NCI-H1436 (cell line): ENCODE measurements at regions not wholly inside any gene's neighbourhood (a gene's known extent, or its start where the extent isn't known, plus 50 kb on each side); places are given as distances from the start of the nearest gene placed in this dataset.

Source experiments
- DNase-seq: peaks from one replicate; lab custom pipeline; 2025; lab: John Stamatoyannopoulos, UW

DNA sequence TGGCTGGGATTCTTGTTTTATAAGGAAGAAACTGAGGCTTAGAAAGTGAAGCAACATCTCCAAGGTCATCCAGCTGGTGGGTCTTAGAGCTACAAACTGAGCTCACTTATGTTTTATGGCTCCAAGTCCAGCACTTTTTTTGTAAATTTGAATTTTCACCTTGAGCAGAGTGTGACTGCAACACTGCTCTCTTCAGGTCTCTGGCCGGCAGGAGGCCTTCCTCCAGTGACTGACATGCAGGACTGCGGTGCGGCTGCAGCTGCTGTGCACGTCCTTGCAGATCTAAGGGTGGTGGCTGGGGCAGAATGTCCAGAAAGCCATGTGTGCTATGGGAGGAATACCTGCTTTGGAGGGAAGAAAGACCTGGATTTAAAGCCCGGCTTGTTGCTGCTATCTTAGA, 284.2 kb upstream of the POU3F1 start:
- no peak for DNase-seq

DNA sequence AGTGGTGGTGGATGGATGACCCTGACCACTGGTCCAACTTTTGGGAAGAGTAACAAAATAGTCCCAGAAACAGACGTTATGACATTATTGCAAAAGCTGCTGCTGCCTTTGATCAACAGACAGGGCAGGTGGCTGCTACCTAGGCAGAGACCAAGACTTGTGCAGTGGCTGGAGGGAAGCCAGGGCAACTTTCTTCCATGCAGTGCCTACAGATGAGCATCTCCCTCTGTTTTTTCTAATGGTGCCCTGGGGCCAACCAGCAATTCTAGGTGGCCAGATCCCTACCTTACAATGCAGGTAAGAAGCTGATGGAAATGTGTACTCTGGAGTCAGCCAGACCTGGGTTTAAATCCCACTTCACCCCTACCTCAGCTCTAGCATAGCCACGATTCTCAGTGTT, 283.1 kb upstream of the POU3F1 start:
- DNase-seq, result no peak

DNA sequence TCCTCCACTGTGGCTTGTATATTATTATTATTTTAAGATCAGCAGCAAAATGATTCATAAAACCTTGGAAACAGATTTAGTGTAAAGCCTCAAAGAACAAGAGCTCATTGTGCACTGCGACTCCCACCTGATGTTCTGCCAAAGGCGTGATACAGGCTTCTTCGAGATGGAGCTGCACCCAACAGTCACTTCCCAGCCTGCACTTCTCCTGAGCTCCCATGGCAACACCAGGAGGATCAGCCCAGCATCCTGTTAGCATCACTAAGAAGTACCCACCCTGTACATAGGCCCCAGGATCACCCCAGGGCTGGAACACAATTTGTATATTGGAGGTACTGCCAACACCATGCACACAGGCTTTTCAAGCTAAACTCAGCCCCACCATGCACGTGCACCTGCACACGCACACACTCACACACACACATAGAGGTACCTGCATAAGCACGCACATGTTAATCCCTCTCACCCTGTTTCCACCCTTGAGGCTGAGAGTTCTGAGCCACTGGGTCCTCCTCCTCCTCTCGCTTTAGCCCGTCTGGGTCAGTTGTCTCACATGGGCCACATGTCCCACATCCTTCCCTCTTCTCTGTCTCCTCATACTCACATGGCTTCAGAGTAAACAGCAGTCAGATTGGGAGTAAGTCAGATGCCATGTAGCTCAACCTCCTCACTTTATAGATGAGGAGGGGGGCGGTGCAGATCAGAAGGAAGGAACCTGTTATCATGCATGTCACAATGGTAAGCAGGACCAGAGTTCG, 281.9 kb upstream of the POU3F1 start:
- DNase-seq, result no peak

DNA sequence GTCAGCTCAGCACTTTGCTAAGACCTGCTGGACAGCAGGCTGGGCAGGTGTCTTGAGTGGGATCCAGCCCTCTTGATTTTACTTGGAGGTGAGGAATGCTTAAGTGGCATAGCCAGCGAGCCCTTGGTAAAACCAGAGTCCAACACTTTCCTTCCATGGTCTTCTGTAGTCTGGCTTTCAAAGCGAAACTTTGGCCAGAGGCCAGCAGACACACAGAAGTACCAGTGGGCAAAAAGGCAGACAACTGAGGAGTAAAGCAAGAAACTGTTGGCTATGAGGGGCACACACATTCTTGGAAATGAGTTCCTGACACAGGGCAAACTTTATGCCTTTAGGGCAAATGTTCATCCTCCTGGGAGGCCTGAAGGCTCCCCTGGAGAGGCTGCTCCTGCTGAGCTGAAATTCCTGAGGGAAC, 281.0 kb upstream of the POU3F1 start:
- DNase-seq, result no peak

DNA sequence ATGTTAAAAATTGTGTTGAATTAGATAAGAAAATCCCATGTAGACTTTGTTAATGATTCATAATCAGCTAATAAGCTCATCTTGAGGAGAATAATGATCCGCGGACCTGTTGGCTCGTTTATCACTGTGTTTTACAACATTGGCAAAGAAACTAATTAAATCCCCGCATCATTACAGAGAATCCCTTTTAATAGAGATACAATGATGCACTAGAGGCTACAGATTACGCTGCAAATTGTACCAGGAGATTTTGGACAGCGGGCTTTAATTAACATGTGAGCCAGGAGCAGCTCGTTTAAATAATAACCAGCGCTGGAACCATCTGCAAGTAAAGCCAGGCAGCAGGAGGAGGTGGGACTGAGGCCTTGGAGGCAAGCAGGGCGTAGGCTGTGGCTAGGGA, 280.3 kb upstream of the POU3F1 start:
- DNase-seq, result no peak

DNA sequence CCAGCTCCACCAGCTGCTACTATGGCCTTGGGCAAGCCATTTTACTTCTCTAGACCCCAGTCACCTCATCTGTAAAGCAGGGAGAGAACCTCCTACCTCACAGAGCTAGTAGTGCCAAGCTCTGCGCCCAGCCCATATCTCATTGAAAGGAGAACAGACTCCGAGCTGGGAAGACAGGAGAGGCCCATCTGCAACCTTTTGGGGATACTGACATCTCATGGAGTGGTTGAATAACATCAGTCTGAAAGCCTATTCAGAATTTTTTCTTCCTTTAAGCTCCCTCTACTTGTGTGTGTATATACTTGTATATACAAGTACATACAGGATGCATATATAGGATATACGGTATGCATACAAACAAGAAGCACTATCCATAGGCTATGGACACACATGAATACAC, 279.5 kb upstream of the POU3F1 start:
- DNase-seq, result no peak

DNA sequence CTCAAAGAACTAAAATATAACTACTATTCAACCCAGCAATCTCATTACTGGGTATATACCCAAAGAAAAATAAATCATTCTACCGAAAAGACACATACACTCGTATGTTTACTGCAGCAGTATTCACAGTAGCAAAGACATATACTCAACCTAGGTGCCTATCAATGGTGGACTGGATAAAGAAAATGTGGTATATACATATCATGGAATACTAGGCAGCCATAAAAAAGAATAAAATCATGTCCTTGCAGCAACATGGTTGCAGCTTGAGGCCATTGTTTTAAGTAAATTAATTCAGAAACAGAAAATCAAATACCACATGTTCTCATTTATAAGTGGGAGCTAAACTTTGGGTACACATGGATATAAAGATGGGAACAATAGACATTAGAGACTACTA, 266.2 kb upstream of the POU3F1 start:
- no peak for DNase-seq

DNA sequence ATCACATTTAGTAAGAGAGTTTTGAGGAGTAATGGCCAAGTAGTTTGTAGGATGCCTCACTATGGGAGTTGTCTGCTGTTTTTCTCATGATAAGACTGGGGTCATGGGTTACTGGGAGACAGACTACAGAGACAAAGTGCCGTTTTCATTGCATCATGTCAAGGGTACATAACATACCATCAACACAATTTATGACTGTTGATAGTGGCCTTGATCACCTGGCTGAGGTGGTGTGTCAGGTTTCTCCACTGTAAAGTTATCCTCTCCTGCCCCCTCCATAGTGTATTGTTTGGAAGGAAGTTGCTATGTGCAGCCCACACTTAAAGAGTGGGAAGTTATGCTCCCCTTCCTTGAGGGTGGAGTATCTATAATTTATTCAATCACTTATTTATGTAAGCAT, 263.5 kb upstream of the POU3F1 start:
- DNase-seq, result no peak

DNA sequence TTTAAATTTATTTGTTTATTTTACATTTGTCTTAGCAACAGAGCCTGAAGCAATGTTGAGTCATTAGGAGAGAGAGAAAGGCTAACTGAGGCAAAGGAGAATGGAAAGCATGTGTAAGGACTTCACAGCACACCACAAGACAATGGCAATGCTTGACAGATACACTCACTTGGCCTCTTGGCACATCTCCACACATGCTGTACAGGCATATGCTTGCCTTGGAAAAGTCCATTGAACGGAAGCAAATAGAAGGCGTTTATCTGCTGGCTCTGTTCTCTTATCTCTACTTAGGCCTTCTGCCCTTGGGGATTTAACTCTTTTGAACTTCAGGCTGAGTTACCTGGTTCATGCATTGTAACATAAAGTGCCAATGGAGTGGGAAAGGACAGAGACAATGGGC, 262.2 kb upstream of the POU3F1 start:
- DNase-seq, result no peak

DNA sequence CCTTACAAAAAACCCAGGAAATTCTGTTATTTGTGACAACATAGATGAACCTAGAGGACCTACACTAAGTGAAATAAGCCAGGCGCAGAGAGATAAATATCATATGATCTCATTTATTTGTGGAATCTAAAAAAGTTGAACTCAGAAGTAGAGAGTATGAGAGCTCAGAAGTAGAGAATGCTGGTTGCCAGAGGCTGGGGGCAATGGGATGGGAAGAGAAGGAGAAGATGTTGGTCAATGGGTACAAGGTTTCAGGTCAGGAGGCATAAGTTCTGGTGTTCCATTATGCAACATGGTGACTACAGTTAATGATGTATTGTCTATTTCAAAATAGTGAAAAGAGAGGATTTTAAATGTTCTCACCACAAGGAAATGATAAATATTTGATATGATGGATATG, 259.1 kb upstream of the POU3F1 start:
- DNase-seq, result no peak

DNA sequence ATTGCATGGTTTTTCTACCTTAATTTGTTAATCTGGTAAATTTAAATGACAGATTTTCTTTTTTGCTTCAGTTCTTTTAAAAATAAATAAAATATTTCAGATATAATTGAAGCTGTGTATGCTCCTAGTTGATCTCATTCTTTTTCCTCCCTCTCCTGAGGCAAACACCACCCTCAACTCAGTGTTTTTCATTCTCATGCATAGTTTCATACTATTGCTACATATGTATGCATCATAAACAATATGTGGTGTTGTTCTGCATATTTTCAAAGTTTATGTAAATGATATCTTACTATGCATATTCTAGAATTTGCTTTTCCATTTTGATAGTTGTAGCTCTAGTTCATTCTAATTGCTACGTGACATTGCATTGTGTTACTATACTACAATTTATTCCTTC, 257.2 kb upstream of the POU3F1 start:
- no peak for DNase-seq

DNA sequence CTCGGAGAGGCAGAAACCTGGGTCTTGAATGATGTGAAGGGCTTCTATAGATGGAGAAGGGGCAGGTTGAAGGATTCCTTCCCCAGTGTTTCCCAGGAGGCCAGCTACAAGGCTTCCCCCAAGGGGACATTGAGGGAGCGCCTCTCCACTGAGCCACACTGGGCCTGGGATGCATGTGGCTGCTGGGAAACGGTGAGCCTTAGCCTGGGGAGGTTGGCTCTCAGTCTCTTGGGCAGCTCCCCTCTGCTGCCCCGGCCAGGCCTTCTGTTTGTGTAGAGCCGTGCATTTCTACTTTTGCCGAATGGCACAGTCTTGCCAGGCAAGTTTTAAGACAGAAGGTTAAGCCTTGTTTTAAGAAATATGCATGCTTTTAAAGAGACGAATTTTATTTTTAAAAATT, 254.4 kb upstream of the POU3F1 start:
- no peak for DNase-seq

DNA sequence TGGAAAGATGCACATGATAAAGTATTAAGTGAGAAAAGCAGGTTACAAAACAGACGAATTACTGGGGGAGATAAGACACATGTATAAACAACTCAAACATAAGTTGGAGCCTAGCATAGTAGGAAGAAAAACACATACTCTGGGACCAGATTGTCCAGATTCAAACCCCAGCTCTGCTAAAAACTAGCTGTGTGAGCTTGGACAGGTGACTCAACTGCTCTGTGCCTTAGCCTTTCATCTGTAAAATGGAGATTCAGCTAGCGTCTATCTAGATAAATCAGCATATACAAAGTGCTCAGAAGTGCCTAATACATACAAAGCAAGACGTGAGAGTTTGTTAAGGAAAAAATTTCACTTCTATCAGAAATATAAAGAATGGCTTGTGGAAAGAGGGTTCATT, 254.0 kb upstream of the POU3F1 start:
- DNase-seq, result no peak

DNA sequence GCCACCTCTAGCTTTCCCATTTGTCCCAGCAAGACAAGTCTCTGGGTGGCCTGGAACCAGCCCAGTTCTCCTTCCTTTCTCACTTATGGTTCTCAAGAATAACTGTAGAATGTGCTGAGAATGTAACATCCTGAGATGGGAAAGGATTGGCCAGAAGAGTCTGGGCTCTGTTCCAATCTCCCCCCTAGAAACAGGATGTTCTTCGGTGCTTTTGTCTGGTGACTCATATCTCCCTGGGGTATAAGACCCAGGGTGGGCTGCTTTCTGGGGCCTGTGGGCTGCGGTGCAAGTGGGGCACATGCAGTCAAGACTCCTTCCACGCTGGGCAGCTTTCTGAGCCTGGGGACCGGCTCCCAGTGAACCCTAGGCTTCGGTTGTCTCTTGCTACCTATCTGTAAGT, 251.2 kb upstream of the POU3F1 start:
- no peak for DNase-seq

DNA sequence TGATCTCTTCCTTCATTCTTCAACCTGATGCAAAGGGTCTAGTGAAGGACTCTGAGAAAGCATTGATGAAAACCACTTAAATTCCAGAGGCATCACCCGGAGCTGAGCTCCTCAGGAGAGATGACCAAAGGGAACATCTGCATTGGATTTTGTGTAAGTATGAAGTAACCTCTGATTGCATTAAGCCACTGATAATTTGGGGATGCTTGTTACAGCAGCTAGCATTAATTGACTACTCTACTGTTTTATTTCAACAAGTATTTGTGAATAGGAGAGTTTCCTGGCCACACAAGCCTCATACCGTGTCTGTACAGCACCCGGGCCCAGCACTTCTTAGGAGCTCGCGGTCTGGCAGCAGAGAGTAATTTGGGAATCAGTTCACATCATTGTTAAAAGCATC, 250.7 kb upstream of the POU3F1 start:
- no peak for DNase-seq

DNA sequence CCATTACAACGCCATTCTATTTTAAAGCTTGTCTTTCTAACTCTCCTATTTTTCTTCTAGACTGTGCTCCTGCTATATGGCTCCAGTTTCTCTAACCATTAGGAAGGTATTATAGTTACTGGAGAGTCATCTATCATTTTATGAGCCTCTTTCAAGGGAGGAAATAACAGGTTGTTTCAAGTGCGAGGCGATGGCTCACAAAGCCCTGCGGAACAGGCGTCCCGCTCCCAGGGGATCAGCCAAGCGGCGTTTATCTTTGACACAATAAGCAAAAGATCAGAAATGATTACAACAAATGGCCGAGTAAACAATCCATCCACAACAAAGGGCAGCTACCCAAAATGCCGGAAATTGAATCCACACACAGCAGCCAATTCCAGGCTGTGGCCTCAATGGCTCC, 249.5 kb upstream of the POU3F1 start:
- peak; percentile 58 for DNase-seq

DNA sequence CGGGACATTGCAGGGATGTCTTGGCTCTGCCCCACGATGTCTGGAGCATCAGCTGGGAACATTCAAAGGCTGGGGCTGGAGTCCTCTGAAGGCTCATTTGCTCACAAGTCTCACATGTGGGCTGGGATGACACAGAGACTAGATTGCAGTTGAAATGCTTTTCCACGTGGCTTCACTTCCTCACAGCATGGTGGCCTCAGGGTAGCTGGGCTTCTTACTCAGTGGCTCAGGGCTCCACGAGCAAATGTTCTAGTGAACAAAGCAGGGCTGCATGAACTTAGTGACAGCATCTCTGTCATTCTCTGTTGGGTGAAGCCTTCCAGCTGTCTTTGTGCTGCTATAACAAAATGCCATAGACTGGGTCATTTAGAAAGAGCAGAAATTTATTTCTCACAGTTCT, 247.0 kb upstream of the POU3F1 start:
- DNase-seq, result no peak

DNA sequence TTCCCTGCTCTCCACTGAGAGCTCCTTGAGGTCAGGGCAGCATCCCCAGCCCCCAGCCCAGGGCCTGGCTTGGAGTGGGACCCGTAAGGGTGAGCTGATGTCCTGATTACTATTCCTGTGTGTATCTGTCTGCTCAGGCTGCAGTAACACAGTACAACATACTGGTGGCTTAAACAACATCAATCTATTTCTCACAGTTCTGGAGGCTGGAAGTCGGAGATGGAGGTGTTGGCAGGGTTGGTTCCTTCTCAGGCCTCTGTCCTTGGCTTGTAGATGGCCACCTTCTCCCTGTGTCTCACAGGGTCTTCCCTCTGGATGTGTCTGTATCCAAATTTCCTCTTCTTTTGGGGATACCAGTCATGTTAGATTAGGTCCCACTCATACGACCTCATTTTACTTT, 246.4 kb upstream of the POU3F1 start:
- no peak for DNase-seq

DNA sequence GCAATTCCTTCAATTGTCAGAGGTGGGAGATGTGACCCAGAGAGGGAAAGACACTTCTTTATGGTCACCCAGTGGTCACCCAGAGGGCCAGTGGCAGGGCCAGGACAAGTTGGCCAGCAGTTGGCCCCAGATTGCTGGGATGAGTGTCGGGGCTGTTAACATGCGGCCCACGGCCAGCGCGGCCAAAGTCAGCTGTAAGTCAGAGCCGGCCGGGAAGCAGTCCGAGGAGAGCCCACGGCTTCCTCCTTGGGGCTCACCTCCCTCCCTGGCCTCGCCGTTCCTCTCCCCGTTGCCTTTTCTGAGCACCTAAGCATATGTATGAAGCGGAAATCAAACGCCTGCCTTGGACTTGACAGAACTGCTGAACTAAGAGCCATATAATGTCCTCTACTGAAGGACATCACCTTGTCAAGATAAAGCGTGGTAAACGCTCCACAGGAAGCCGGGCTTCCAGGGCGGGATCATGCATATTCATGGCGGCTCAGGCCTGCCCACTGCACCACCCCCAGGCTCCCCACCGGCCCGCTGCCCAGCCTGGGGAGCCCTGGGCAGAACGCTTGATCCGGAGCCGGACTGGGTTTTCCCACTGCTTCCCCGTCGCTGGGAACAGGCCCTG, 245.4 kb upstream of the POU3F1 start:
- no peak for DNase-seq

DNA sequence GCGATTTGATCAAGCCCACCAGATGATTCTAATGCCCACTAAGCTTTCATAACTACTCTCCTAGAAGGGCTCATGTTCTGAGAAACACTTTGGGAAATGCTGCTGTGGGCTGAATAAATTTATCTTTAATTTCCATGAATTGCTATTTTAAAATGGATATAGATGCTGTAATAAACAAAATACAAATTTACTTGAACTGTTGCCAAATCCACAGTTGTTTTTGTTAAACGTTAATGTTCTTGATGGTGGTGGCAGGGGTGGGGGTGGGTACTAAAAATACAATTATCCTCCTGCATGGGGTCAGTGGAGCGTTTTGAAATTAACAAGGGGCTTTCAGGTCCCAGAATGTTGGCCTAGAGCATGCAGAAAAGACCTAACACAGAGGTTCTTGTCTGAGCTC, 244.7 kb upstream of the POU3F1 start:
- no peak for DNase-seq

DNA sequence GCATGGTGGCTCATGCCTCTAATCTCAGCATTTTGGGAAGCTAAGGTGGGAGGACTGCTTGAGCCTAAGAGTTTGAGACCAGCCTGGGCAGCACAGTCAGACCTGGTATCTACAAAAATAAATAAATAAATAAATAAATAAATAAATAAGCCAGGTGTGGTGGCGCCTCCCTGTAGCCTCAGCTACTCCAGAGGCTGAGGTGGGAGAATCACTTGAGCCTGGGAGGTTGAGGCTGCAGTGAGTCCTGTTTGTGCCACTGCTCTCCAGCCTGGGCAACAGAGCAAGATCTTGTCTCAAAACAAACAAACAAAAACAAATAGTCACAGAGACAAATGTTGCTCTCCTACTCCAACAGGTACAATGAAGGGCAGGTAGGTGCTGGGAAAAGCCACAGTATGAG, 242.4 kb upstream of the POU3F1 start:
- DNase-seq, result no peak

DNA sequence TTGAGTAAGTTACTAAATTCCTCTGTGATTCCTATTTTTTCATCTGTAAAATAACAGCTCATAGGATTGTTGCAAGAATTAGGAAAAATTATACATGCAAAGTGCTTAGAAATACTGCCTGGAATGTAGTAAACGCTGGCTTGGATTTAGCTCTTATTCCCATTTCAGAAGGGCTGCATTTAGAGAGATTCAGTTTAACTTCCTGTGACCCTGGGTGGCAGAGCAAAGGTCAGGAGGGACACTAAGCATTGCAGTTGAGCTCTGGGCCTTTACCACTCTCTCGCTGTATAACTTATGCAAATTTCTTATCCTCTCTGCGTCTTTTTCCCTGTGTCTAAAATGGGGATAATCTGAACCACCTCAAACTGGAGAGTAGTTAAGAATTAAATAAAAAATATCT, 241.0 kb upstream of the POU3F1 start:
- DNase-seq, result no peak

DNA sequence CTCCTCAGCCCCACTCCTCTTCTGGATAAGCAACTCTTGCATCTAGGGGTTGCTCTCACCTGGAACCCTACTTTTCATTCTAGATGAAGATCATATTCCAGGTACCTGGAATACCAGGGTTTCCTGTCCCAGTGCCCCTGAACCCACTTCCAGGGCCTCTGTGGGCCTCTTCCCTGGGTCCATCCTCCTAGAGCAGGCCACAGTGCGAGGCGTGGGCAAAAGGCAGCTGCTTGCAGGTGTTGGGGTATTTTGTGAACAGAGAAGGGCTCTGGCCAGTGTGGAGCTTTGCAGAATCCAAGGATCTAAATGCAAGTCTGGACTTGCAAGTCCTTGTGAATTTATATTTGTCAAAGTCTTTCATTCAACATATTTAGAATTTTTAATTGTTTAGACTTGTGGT, 240.4 kb upstream of the POU3F1 start:
- DNase-seq, result no peak

DNA sequence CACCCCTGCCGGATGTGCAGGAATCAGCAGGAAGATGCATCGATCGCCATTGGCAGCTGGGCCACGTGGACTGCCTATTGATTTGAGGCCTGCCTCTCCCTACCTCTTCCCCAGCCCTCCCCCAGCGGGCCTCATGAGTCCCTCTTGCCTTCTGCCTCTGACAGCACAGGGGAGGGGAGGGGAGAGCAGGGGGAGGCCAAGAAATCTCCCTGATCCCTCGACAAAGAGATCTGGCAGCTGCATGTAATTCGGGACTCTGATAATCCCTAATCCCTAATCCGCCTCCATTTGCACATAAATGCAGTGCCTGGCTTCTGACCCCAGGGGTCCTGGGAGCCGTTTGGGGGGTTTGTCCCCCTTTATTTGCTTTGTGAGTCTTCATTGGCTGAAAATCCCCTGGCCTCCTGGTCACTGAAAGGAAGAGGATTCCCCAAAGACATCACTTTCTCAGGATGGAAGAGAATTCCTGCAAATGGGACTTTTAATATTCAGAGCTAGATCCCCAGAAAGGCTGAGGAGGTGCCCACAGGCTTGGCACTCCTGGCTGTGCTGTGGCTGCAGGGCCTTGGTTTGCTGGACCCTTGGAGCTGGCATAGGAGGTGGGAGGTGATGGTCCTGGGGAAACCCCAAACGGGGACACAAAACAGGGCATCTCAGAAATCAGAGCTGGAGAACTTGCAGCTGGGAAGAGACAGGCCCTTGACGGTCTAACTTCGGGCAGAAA, 239.4 kb upstream of the POU3F1 start:
- no peak for DNase-seq
